ENCODE measurements at regions not wholly inside any gene's neighbourhood (a gene's known extent, or its start where the extent isn't known, plus 50 kb on each side); places are given as distances from the start of the nearest gene placed in this dataset.

DNA sequence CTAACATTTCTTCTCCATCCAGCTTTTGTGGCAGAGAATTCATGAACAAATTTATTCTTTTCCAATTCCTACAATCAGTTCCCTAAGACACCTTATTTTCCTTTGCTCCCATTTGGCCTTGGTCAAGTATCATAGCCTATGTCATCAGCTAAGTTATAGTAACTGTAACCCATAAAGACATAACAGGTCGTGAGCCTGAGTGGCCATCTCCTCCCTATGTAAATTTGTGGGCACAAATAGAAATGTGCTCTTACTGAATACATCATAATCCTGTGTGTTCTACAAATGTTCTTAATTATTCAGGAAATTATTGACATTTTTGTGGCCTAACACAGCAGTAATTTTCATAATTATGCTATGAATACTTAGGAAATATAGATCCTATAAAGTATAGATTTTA lies 108.9 kb upstream of the ZNF717 start:
- TF ChIP-seq, protein P1, sequence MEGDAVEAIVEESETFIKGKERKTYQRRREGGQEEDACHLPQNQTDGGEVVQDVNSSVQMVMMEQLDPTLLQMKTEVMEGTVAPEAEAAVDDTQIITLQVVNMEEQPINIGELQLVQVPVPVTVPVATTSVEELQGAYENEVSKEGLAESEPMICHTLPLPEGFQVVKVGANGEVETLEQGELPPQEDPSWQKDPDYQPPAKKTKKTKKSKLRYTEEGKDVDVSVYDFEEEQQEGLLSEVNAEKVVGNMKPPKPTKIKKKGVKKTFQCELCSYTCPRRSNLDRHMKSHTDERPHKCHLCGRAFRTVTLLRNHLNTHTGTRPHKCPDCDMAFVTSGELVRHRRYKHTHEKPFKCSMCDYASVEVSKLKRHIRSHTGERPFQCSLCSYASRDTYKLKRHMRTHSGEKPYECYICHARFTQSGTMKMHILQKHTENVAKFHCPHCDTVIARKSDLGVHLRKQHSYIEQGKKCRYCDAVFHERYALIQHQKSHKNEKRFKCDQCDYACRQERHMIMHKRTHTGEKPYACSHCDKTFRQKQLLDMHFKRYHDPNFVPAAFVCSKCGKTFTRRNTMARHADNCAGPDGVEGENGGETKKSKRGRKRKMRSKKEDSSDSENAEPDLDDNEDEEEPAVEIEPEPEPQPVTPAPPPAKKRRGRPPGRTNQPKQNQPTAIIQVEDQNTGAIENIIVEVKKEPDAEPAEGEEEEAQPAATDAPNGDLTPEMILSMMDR (IDR thresholded peaks at IDR 0.05), result no peak
- no peak for TF ChIP-seq POLR2A (IDR thresholded peaks at IDR 0.05)

Data from Peyer's patch (tissue), 4 donors.